OCI-LY1 (cell line): ENCODE measurements at regions not wholly inside any gene's neighbourhood (a gene's known extent, or its start where the extent isn't known, plus 50 kb on each side); places are given as distances from the start of the nearest gene placed in this dataset.
"Not testable (repeated sequence)": the region's sequence is repeated elsewhere in the genome, so short reads cannot be mapped to it uniquely, and the experiment has no call there.

Experiments used
- H2AFZ ChIP-seq: fragments of 200-600 bp; sonication (generic), shearing (Covaris generic); 2 replicates; pipeline ENCODE4 v1.6.0; 2014; ENCODE audit warnings: antibody characterized with exemption, mild to moderate bottlenecking, low read length
- H3F3A ChIP-seq: fragments of 200-600 bp; sonication (generic), shearing (Covaris generic); 2 replicates; pipeline ENCODE4 v1.6.0; 2014; ENCODE audit warnings: mild to moderate bottlenecking, antibody characterized with exemption, low read length, moderate library complexity; ENCODE audit not compliant: insufficient read depth
- H3K27ac ChIP-seq: fragments of 200-600 bp; sonication (generic); 2 replicates; pipeline ENCODE4 v1.5.1; 2014; ENCODE audit warnings: low read length, mixed run types, mild to moderate bottlenecking, low read depth; ENCODE audit not compliant: poor library complexity, severe bottlenecking
- H3K27me3 ChIP-seq: fragments of 200-600 bp; sonication (generic); 2 replicates; pipeline ENCODE4 v1.6.0; 2014; ENCODE audit warnings: antibody characterized with exemption, mild to moderate bottlenecking, low read length, moderate library complexity; ENCODE audit not compliant: insufficient read depth
- H3K36me3 ChIP-seq: fragments of 200-600 bp; sonication (generic); 2 replicates; pipeline ENCODE4 v1.6.1; 2014; ENCODE audit warnings: mild to moderate bottlenecking, antibody characterized with exemption, low read length, moderate library complexity, mixed read lengths; ENCODE audit not compliant: insufficient read depth
- H3K4me1 ChIP-seq: fragments of 200-600 bp; sonication (generic); 2 replicates; pipeline ENCODE4 v1.5.1; 2014; ENCODE audit warnings: mild to moderate bottlenecking, low read length, moderate library complexity; ENCODE audit not compliant: insufficient read depth, severe bottlenecking
- H3K4me2 ChIP-seq: fragments of 200-600 bp; sonication (generic), shearing (Covaris generic); 2 replicates; pipeline ENCODE4 v1.6.1; 2014; ENCODE audit warnings: low read length
- H3K4me3 ChIP-seq: fragments of 200-600 bp; sonication (generic); 2 replicates; pipeline ENCODE4 v1.5.1; 2014; ENCODE audit warnings: low read length, low read depth, mild to moderate bottlenecking, mixed read lengths; ENCODE audit not compliant: poor library complexity, severe bottlenecking
- H3K79me2 ChIP-seq: fragments of 200-600 bp; shearing (Covaris generic); 2 replicates; pipeline ENCODE4 v1.6.1; 2016; ENCODE audit warnings: mixed run types, low read length, mixed read lengths; ENCODE audit not compliant: insufficient read depth
- H3K9ac ChIP-seq: fragments of 200-600 bp; sonication (generic), shearing (Covaris generic); 2 replicates; pipeline ENCODE4 v1.6.1; 2014; ENCODE audit warnings: mild to moderate bottlenecking, low read length, mixed read lengths
- H3K9me2 ChIP-seq: fragments of 200-600 bp; sonication (generic), shearing (Covaris generic); 2 replicates; pipeline ENCODE4 v1.6.1; 2014; ENCODE audit warnings: low read depth, mild to moderate bottlenecking, low read length, mixed read lengths
- H3K9me3 ChIP-seq: fragments of 200-600 bp; shearing (Covaris generic); 2 replicates; pipeline ENCODE4 v1.6.1; 2014; ENCODE audit warnings: low read length, mixed read lengths
- H4K20me1 ChIP-seq: fragments of 200-600 bp; sonication (generic), shearing (Covaris generic); 2 replicates; pipeline ENCODE4 v1.6.0; 2016; ENCODE audit warnings: mild to moderate bottlenecking, low read length; ENCODE audit not compliant: insufficient read depth
- EZH2 ChIP-seq: fragments of 200-600 bp; sonication (generic), shearing (Covaris generic); IDR thresholded peaks from 2 replicates; pipeline ENCODE4 v1.8.0; 2017; ENCODE audit warnings: borderline replicate concordance, mixed run types, mild to moderate bottlenecking, antibody characterized with exemption, low read length, moderate library complexity, mixed read lengths
- TF ChIP-seq, protein P1 (sequence below): fragments of 200-600 bp; sonication (generic), shearing (Covaris generic); IDR thresholded peaks from 2 replicates; pipeline ENCODE4 v1.5.1; 2017; ENCODE audit warnings: mild to moderate bottlenecking, antibody characterized with exemption, low read length, moderate library complexity, mixed read lengths

DNA sequence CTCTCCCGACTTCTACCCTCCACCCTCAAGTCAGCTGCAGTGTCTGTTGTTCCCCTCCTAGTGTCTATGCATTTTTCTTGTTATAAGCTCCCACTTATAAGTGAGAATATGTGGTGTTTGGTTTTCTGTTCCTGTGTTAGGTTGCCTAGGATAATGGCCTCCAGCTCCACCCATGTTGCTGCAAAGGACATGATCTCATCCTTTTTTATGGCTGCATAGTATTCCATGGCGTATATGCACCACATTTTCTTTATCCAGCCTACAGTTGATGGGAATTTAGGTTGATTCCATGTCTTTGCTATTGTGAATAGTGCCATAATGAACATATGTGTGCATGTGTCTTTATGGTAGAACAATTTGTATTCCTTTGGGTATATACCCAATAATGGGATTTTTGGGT, 80.7 kb downstream of the SPTSSA start:
- H2AFZ ChIP-seq, H3K4me2 ChIP-seq, H3K4me3 ChIP-seq, H3K9ac ChIP-seq, H3K79me2 ChIP-seq, H3K9me3 ChIP-seq, H3K9me2 ChIP-seq, H3K27ac ChIP-seq, H3F3A ChIP-seq, H3K36me3 ChIP-seq, H4K20me1 ChIP-seq, H3K27me3 ChIP-seq, H3K4me1 ChIP-seq: not testable (repeated sequence)

DNA sequence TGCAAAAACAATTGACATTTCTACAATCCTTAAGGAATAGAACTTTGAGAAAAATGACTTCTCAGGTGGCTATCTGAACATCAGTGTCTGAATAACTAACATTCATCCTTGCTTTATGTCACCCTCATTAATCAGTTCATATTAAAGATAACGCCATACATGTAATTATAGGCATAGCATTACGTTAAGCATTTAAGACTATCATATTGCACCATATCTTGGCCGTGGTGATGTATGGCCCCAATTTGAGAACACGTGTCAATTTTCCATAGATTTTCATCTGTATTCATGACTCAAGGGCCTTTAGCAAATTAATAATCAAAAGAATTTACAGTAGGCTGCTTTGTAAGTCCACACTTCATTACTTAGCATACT, 81.6 kb downstream of the SPTSSA start:
- no peak overlapping the region for H3K4me3 ChIP-seq
- no peaks in the 10 kb centered on the region for H3F3A ChIP-seq
- H3K9me3 ChIP-seq: no peaks in the 10 kb centered on the region
- no peaks in the 10 kb centered on the region for H3K4me1 ChIP-seq
- no peak overlapping the region for H3K9ac ChIP-seq
- H3K27ac ChIP-seq: no peak overlapping the region
- H4K20me1 ChIP-seq: no peaks in the 10 kb centered on the region
- no peak overlapping the region for H2AFZ ChIP-seq
- TF ChIP-seq, protein P1, sequence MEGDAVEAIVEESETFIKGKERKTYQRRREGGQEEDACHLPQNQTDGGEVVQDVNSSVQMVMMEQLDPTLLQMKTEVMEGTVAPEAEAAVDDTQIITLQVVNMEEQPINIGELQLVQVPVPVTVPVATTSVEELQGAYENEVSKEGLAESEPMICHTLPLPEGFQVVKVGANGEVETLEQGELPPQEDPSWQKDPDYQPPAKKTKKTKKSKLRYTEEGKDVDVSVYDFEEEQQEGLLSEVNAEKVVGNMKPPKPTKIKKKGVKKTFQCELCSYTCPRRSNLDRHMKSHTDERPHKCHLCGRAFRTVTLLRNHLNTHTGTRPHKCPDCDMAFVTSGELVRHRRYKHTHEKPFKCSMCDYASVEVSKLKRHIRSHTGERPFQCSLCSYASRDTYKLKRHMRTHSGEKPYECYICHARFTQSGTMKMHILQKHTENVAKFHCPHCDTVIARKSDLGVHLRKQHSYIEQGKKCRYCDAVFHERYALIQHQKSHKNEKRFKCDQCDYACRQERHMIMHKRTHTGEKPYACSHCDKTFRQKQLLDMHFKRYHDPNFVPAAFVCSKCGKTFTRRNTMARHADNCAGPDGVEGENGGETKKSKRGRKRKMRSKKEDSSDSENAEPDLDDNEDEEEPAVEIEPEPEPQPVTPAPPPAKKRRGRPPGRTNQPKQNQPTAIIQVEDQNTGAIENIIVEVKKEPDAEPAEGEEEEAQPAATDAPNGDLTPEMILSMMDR: no peak
- TF ChIP-seq EZH2: no peak
- no peaks in the 10 kb centered on the region for H3K36me3 ChIP-seq
- no peaks in the 10 kb centered on the region for H3K9me2 ChIP-seq
- no peaks in the 10 kb centered on the region for H3K79me2 ChIP-seq
- no peak overlapping the region for H3K4me2 ChIP-seq
- H3K27me3 ChIP-seq: no peaks in the 10 kb centered on the region; the same call in 1 of the 2 replicates

DNA sequence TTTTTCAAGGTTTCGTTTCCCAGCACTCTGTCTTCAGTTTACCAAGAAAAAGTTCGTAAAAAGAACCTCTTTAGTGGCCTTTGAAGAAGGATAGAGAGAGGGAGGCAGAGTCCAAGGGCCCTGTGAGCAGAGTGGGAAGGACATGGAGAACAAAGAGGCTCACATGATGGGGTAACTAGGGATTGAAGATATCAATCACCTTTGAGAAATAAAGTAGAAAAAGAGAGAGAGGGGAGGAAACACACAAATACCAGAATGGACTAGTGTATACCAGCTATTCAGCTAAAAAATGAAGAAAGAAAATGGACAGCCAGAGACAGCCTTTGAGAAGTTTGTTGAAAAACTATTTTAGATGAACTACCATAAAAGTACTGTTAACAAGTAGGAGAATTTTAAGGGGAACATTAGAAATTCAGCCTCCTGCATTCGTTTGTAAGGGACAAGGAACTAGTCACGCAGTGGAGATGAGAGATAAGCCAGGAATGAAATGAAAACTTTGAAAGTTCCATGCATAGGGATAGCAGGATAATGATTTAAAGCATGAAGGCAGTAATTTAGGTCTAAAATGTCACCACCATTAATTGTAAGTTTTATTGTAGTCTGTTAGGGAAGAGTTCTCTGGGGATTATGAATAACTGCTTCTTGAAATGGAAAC, 82.1 kb downstream of the SPTSSA start:
- H3K4me2 ChIP-seq: no peak overlapping the region
- no peaks in the 10 kb centered on the region for H3K9me2 ChIP-seq
- H3K4me3 ChIP-seq: no peak overlapping the region
- H3K79me2 ChIP-seq: no peaks in the 10 kb centered on the region
- no peaks in the 10 kb centered on the region for H4K20me1 ChIP-seq
- no peak overlapping the region for H2AFZ ChIP-seq
- no peak overlapping the region for H3K27ac ChIP-seq
- no peaks in the 10 kb centered on the region for H3K36me3 ChIP-seq
- no peaks in the 10 kb centered on the region for H3K9me3 ChIP-seq
- no peak overlapping the region for H3K9ac ChIP-seq
- no peak for TF ChIP-seq EZH2
- TF ChIP-seq, protein P1: no peak
- no peaks in the 10 kb centered on the region; the same call in 1 of the 2 replicates for H3K27me3 ChIP-seq
- H3F3A ChIP-seq: no peaks in the 10 kb centered on the region
- H3K4me1 ChIP-seq: no peaks in the 10 kb centered on the region

DNA sequence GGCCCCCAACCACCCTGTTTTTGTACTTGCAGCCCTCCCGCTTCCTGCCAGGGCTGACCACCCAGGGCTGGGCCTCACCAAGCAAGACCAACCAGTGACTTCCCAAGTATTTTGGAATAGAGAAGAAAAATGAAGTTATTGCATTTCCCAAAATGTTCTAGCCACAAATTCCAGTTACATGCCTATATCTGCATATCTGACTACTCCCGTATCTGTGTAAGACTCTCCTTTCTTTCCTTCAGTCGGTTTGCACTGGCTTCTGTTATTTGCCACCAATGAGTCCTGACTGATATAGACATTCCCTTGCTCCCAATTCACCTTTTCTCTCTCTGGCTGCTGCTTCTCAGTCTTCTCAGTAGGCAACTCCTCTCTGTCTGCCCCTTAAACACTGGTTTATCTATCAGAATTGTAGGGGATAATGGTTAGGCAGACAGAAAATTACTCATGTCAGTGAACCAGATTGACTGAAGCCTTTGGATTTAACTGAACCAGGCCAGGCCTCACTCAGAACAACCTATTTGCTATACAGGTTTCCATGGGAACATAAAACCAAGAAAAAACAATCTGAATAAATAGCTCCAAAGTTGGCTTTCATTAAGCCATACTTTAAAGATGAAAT, 85.3 kb downstream of the SPTSSA start:
- no peak overlapping the region for H3K27ac ChIP-seq
- H3K27me3 ChIP-seq: no peaks in the 10 kb centered on the region; the same call in 1 of the 2 replicates
- TF ChIP-seq EZH2: no peak
- TF ChIP-seq, protein P1: no peak
- no peak overlapping the region for H3K4me2 ChIP-seq
- no peaks in the 10 kb centered on the region for H3F3A ChIP-seq
- H3K4me3 ChIP-seq: no peak overlapping the region
- no peaks in the 10 kb centered on the region for H3K4me1 ChIP-seq
- H3K9me3 ChIP-seq: no peaks in the 10 kb centered on the region
- no peak overlapping the region for H2AFZ ChIP-seq
- H3K9ac ChIP-seq: no peak overlapping the region
- H3K36me3 ChIP-seq: no peaks in the 10 kb centered on the region
- no peaks in the 10 kb centered on the region for H3K79me2 ChIP-seq
- H3K9me2 ChIP-seq: no peaks in the 10 kb centered on the region
- no peaks in the 10 kb centered on the region for H4K20me1 ChIP-seq
